Ishikawa (cell line): ENCODE measurements at regions not wholly inside any gene's neighbourhood (a gene's known extent, or its start where the extent isn't known, plus 50 kb on each side); places are given as distances from the start of the nearest gene placed in this dataset.

Source experiments
- CEBPB ChIP-seq: IDR thresholded peaks from 2 replicates; pipeline ENCODE4 v1.6.1; 2012
- CREB1 ChIP-seq: IDR thresholded peaks from 2 replicates; pipeline ENCODE4 v1.6.1; 2012; ENCODE audit warnings: low read depth
- EGR1 ChIP-seq: IDR thresholded peaks from 2 replicates; pipeline ENCODE4 v1.6.1; 2012
- EP300 ChIP-seq: IDR thresholded peaks from 2 replicates; pipeline ENCODE4 v1.6.1; 2012; ENCODE audit warnings: borderline replicate concordance
- FOXM1 ChIP-seq: IDR thresholded peaks from 2 replicates; pipeline ENCODE4 v1.6.1; 2012; ENCODE audit warnings: low read depth, borderline replicate concordance
- MAX ChIP-seq: IDR thresholded peaks from 2 replicates; pipeline ENCODE4 v1.6.1; 2012
- RAD21 ChIP-seq: IDR thresholded peaks from 2 replicates; pipeline ENCODE4 v1.6.1; 2012; ENCODE audit warnings: low read depth
- TCF12 ChIP-seq: IDR thresholded peaks from 2 replicates; pipeline ENCODE4 v1.6.1; 2012; ENCODE audit warnings: low read depth
- USF1 ChIP-seq: IDR thresholded peaks from 2 replicates; pipeline ENCODE4 v1.6.1; 2012
- YY1 ChIP-seq: IDR thresholded peaks from 2 replicates; pipeline ENCODE4 v1.6.1; 2012; ENCODE audit warnings: low read depth
- ZBTB7A ChIP-seq: IDR thresholded peaks from 2 replicates; pipeline ENCODE4 v1.6.1; 2012; ENCODE audit warnings: low read depth
- TF ChIP-seq, protein P1 (sequence below): IDR thresholded peaks from 2 replicates; pipeline ENCODE4 v1.6.1; 2012; ENCODE audit warnings: low read depth, mild to moderate bottlenecking

GRCh38 chrX:10988653-10989052 is 122.5 kb upstream of the HCCS start:
- no peak for TF ChIP-seq YY1
- TF ChIP-seq ZBTB7A: no peak
- no peak for TF ChIP-seq RAD21
- TF ChIP-seq CREB1: no peak
- TF ChIP-seq MAX: no peak
- TF ChIP-seq, protein P1, sequence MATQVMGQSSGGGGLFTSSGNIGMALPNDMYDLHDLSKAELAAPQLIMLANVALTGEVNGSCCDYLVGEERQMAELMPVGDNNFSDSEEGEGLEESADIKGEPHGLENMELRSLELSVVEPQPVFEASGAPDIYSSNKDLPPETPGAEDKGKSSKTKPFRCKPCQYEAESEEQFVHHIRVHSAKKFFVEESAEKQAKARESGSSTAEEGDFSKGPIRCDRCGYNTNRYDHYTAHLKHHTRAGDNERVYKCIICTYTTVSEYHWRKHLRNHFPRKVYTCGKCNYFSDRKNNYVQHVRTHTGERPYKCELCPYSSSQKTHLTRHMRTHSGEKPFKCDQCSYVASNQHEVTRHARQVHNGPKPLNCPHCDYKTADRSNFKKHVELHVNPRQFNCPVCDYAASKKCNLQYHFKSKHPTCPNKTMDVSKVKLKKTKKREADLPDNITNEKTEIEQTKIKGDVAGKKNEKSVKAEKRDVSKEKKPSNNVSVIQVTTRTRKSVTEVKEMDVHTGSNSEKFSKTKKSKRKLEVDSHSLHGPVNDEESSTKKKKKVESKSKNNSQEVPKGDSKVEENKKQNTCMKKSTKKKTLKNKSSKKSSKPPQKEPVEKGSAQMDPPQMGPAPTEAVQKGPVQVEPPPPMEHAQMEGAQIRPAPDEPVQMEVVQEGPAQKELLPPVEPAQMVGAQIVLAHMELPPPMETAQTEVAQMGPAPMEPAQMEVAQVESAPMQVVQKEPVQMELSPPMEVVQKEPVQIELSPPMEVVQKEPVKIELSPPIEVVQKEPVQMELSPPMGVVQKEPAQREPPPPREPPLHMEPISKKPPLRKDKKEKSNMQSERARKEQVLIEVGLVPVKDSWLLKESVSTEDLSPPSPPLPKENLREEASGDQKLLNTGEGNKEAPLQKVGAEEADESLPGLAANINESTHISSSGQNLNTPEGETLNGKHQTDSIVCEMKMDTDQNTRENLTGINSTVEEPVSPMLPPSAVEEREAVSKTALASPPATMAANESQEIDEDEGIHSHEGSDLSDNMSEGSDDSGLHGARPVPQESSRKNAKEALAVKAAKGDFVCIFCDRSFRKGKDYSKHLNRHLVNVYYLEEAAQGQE: no peak
- TF ChIP-seq CEBPB: no peak
- TF ChIP-seq FOXM1: no peak
- TF ChIP-seq EP300: no peak
- no peak for TF ChIP-seq EGR1
- TF ChIP-seq TCF12: no peak
- no peak for TF ChIP-seq USF1
